HEK293 (cell line): ENCODE measurements at regions not wholly inside any gene's neighbourhood (a gene's known extent, or its start where the extent isn't known, plus 50 kb on each side); places are given as distances from the start of the nearest gene placed in this dataset.

Source experiments
- FEZF1 ChIP-seq: fragments of 450-650 bp; formaldehyde crosslinking; IDR thresholded peaks from 2 replicates; pipeline ENCODE4 v1.5.1; 2016; ENCODE audit warnings: missing biosample characterization, missing genetic modification characterization
- HOXC10 ChIP-seq: sonication (generic); formaldehyde crosslinking; IDR thresholded peaks from 2 replicates; pipeline ENCODE4 v1.8.1; 2023; ENCODE audit warnings: mild to moderate bottlenecking, missing genetic modification reagents
- ZNF174 ChIP-seq: fragments of 450-650 bp; formaldehyde crosslinking; IDR thresholded peaks from 2 replicates; pipeline ENCODE4 v1.5.0; 2017; ENCODE audit warnings: missing biosample characterization, mild to moderate bottlenecking, missing genetic modification characterization
- ZNF24 ChIP-seq: fragments of 450-650 bp; formaldehyde crosslinking; IDR thresholded peaks from 2 replicates; pipeline ENCODE4 v1.5.1; 2016; ENCODE audit warnings: missing biosample characterization, missing genetic modification characterization
- ZNF335 ChIP-seq: fragments of 450-650 bp; formaldehyde crosslinking; conservative IDR thresholded peaks from 2 replicates; pipeline ENCODE4 v1.5.1; 2016; ENCODE audit warnings: missing biosample characterization, missing genetic modification characterization
- ZNF747 ChIP-seq: fragments of 450-650 bp; formaldehyde crosslinking; IDR thresholded peaks from 2 replicates; pipeline ENCODE4 v1.5.1; 2016; ENCODE audit warnings: missing biosample characterization, missing genetic modification characterization
- ZNF792 ChIP-seq: fragments of 450-650 bp; formaldehyde crosslinking; IDR thresholded peaks from 2 replicates; pipeline ENCODE4 v1.5.1; 2016; ENCODE audit warnings: missing biosample characterization, missing genetic modification characterization
- TF ChIP-seq, protein P1 (sequence below): fragments of 450-650 bp; formaldehyde crosslinking; IDR thresholded peaks from 2 replicates; pipeline ENCODE4 v1.5.1; 2016; ENCODE audit warnings: missing biosample characterization, missing genetic modification characterization
- TF ChIP-seq, protein P2 (sequence below): fragments of 450-650 bp; IDR thresholded peaks from 2 replicates; pipeline ENCODE4 v1.5.1; 2018; ENCODE audit warnings: missing biosample characterization, missing genetic modification characterization
- TF ChIP-seq, protein P3 (sequence below): fragments of 450-650 bp; formaldehyde crosslinking; IDR thresholded peaks from 2 replicates; pipeline ENCODE4 v1.5.1; 2016; ENCODE audit warnings: missing biosample characterization, missing genetic modification characterization
- TF ChIP-seq, protein P4 (sequence below): fragments of 450-650 bp; formaldehyde crosslinking; IDR thresholded peaks from 2 replicates; pipeline ENCODE4 v1.5.1; 2016; ENCODE audit warnings: missing biosample characterization, missing genetic modification characterization
- TF ChIP-seq, protein P5 (sequence below): fragments of 450-650 bp; formaldehyde crosslinking; IDR thresholded peaks from 2 replicates; pipeline ENCODE4 v1.5.1; 2017; ENCODE audit warnings: missing biosample characterization, missing genetic modification characterization

DNA sequence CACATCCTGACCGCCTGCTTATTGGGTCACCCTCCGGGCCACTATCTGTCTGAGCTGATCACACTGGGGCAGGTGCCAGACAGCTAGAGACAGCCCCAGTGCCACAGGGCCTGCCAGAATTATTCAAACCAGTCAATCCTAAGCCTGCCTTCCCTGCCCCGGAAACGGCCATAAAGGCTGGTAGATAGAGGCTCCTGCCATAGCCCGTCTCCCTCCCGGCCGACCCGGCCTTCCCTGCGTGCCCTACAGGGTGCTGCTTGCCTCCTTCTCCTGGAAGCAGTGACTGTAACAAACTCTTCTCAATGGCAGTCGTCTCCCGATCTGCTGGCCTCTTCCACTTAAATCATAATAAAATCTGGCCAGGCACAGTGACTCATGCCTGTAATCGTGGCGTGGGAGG, 158.6 kb upstream of the SOX1 start:
- no peak for TF ChIP-seq ZNF792 (tag by site-specific recombination)
- TF ChIP-seq ZNF335 (tag by site-specific recombination): no peak
- TF ChIP-seq, protein P1, sequence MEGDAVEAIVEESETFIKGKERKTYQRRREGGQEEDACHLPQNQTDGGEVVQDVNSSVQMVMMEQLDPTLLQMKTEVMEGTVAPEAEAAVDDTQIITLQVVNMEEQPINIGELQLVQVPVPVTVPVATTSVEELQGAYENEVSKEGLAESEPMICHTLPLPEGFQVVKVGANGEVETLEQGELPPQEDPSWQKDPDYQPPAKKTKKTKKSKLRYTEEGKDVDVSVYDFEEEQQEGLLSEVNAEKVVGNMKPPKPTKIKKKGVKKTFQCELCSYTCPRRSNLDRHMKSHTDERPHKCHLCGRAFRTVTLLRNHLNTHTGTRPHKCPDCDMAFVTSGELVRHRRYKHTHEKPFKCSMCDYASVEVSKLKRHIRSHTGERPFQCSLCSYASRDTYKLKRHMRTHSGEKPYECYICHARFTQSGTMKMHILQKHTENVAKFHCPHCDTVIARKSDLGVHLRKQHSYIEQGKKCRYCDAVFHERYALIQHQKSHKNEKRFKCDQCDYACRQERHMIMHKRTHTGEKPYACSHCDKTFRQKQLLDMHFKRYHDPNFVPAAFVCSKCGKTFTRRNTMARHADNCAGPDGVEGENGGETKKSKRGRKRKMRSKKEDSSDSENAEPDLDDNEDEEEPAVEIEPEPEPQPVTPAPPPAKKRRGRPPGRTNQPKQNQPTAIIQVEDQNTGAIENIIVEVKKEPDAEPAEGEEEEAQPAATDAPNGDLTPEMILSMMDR (tag by site-specific recombination): no peak
- TF ChIP-seq, protein P2, sequence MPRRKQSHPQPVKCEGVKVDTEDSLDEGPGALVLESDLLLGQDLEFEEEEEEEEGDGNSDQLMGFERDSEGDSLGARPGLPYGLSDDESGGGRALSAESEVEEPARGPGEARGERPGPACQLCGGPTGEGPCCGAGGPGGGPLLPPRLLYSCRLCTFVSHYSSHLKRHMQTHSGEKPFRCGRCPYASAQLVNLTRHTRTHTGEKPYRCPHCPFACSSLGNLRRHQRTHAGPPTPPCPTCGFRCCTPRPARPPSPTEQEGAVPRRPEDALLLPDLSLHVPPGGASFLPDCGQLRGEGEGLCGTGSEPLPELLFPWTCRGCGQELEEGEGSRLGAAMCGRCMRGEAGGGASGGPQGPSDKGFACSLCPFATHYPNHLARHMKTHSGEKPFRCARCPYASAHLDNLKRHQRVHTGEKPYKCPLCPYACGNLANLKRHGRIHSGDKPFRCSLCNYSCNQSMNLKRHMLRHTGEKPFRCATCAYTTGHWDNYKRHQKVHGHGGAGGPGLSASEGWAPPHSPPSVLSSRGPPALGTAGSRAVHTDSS (tag by site-specific recombination): no peak
- TF ChIP-seq, protein P3, sequence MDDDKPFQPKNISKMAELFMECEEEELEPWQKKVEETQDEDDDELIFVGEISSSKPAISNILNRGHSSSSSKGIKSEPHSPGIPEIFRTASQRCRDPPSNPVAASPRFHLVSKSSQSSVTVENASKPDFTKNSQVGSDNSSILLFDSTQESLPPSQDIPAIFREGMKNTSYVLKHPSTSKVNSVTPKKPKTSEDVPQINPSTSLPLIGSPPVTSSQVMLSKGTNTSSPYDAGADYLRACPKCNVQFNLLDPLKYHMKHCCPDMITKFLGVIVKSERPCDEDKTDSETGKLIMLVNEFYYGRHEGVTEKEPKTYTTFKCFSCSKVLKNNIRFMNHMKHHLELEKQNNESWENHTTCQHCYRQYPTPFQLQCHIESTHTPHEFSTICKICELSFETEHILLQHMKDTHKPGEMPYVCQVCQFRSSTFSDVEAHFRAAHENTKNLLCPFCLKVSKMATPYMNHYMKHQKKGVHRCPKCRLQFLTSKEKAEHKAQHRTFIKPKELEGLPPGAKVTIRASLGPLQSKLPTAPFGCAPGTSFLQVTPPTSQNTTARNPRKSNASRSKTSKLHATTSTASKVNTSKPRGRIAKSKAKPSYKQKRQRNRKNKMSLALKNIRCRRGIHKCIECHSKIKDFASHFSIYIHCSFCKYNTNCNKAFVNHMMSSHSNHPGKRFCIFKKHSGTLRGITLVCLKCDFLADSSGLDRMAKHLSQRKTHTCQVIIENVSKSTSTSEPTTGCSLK (tag by site-specific recombination): no peak
- TF ChIP-seq, protein P4, sequence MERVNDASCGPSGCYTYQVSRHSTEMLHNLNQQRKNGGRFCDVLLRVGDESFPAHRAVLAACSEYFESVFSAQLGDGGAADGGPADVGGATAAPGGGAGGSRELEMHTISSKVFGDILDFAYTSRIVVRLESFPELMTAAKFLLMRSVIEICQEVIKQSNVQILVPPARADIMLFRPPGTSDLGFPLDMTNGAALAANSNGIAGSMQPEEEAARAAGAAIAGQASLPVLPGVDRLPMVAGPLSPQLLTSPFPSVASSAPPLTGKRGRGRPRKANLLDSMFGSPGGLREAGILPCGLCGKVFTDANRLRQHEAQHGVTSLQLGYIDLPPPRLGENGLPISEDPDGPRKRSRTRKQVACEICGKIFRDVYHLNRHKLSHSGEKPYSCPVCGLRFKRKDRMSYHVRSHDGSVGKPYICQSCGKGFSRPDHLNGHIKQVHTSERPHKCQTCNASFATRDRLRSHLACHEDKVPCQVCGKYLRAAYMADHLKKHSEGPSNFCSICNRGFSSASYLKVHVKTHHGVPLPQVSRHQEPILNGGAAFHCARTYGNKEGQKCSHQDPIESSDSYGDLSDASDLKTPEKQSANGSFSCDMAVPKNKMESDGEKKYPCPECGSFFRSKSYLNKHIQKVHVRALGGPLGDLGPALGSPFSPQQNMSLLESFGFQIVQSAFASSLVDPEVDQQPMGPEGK (tag by site-specific recombination): no peak
- no peak for TF ChIP-seq ZNF174 (tag by site-specific recombination)
- TF ChIP-seq HOXC10 (CRISPR knock-in tag): no peak
- TF ChIP-seq ZNF747 (tag by site-specific recombination): no peak
- TF ChIP-seq, protein P5, sequence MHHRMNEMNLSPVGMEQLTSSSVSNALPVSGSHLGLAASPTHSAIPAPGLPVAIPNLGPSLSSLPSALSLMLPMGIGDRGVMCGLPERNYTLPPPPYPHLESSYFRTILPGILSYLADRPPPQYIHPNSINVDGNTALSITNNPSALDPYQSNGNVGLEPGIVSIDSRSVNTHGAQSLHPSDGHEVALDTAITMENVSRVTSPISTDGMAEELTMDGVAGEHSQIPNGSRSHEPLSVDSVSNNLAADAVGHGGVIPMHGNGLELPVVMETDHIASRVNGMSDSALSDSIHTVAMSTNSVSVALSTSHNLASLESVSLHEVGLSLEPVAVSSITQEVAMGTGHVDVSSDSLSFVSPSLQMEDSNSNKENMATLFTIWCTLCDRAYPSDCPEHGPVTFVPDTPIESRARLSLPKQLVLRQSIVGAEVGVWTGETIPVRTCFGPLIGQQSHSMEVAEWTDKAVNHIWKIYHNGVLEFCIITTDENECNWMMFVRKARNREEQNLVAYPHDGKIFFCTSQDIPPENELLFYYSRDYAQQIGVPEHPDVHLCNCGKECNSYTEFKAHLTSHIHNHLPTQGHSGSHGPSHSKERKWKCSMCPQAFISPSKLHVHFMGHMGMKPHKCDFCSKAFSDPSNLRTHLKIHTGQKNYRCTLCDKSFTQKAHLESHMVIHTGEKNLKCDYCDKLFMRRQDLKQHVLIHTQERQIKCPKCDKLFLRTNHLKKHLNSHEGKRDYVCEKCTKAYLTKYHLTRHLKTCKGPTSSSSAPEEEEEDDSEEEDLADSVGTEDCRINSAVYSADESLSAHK (tag by site-specific recombination): no peak
- no peak for TF ChIP-seq ZNF24
- no peak for TF ChIP-seq FEZF1
